ENCODE measurements at regions not wholly inside any gene's neighbourhood (a gene's known extent, or its start where the extent isn't known, plus 50 kb on each side); places are given as distances from the start of the nearest gene placed in this dataset.

DNA sequence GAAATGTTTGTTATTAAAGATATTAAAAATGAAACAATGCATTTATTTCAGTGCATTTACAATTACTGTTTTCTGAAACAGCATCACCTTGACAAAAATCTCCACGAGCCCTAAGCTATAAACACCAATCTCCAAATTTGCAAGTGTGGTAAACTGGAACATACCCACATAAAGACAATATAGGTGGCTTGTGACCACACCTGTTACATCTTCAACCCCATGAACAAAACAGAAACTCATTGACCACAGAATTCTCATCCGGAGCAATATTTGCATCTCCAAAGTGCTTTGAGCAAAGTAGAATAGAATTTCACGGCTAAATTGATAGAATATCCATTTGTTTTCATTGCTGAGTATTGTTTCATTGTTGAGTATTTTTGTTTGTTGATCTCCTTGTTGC, 375.2 kb upstream of the FLRT2 start:
- H3K4me1 ChIP-seq: peaks cover 10% of the 10 kb centered on the region
- no TSS peak for BruUV-seq (replicated peaks)
- ChIA-PET POLR2A (no interaction called here), CTCF (no interaction called here)
- Mint-ChIP-seq H3K27me3 (ENCODE audit: insufficient read depth, unreplicated experiment) (no peaks in the 10 kb centered on the region), H3K27ac (ENCODE audit: unreplicated experiment) (no peak overlapping the region), H3K9me3 (ENCODE audit: unreplicated experiment) (no peaks in the 10 kb centered on the region), H3K4me1 (ENCODE audit: low read depth, unreplicated experiment) (no peaks in the 10 kb centered on the region), H3K36me3 (ENCODE audit: insufficient read depth, unreplicated experiment) (no peaks in the 10 kb centered on the region), H3K4me3 (ENCODE audit: unreplicated experiment) (no peak overlapping the region)
- TF ChIP-seq, protein P1, sequence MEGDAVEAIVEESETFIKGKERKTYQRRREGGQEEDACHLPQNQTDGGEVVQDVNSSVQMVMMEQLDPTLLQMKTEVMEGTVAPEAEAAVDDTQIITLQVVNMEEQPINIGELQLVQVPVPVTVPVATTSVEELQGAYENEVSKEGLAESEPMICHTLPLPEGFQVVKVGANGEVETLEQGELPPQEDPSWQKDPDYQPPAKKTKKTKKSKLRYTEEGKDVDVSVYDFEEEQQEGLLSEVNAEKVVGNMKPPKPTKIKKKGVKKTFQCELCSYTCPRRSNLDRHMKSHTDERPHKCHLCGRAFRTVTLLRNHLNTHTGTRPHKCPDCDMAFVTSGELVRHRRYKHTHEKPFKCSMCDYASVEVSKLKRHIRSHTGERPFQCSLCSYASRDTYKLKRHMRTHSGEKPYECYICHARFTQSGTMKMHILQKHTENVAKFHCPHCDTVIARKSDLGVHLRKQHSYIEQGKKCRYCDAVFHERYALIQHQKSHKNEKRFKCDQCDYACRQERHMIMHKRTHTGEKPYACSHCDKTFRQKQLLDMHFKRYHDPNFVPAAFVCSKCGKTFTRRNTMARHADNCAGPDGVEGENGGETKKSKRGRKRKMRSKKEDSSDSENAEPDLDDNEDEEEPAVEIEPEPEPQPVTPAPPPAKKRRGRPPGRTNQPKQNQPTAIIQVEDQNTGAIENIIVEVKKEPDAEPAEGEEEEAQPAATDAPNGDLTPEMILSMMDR (IDR thresholded peaks at IDR 0.05; ENCODE audit: insufficient read depth in 1 of 2, low read depth in 1 of 2, low read length in 1 of 2, severe bottlenecking in 1 of 2, unreplicated experiment in 1 of 2): no peak
- no peak overlapping the region for H3K4me3 ChIP-seq (ENCODE audit: low read depth, low read length)
- H3K36me3 ChIP-seq (ENCODE audit: control insufficient read depth, insufficient read depth, low read length): no peaks in the 10 kb centered on the region
- H3K27me3 ChIP-seq (replicated peaks; ENCODE audit: control insufficient read depth, insufficient read depth, low read length): no peaks in the 10 kb centered on the region
- no peaks in the 10 kb centered on the region for H3K9me3 ChIP-seq
- intact Hi-C loops (cut with micrococcal nuclease; ENCODE audit: unreplicated experiment): no loop called here
- no peak for DNase-seq

DNA sequence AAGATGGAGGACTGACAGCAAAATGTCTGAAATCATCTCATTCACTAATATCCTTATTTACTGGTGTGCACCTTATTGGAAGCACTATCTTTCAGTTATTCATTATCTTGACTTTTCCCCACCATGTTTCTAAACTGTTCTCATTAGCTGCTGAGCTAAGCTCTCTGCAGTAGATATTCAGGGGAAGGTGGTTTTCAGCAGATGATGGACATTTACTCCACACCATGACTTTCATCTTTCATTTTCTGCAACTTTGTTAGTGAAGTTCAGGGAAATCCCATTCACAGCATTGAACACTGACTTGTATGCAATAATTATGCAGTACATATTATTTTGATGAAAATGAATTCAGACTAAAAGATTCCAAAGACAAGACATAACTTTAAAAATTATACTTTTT, 373.6 kb upstream of the FLRT2 start:
- no peaks in the 10 kb centered on the region for H3K9me3 Mint-ChIP-seq (ENCODE audit: unreplicated experiment)
- no peaks in the 10 kb centered on the region for H3K36me3 ChIP-seq (ENCODE audit: control insufficient read depth, insufficient read depth, low read length)
- no peak overlapping the region for H3K27ac Mint-ChIP-seq (ENCODE audit: unreplicated experiment)
- ChIA-PET CTCF (no interaction called here), POLR2A (no interaction called here)
- TF ChIP-seq, protein P1 (IDR thresholded peaks at IDR 0.05; ENCODE audit: insufficient read depth in 1 of 2, low read depth in 1 of 2, low read length in 1 of 2, severe bottlenecking in 1 of 2, unreplicated experiment in 1 of 2): no peak
- intact Hi-C loops (cut with micrococcal nuclease; ENCODE audit: unreplicated experiment): no loop called here
- no peaks in the 10 kb centered on the region for H3K36me3 Mint-ChIP-seq (ENCODE audit: insufficient read depth, unreplicated experiment)
- BruUV-seq (replicated peaks): no TSS peak
- H3K4me1 Mint-ChIP-seq (ENCODE audit: low read depth, unreplicated experiment): no peaks in the 10 kb centered on the region
- no peaks in the 10 kb centered on the region for H3K9me3 ChIP-seq
- H3K27me3 Mint-ChIP-seq (ENCODE audit: insufficient read depth, unreplicated experiment): no peaks in the 10 kb centered on the region
- no peaks in the 10 kb centered on the region for H3K27me3 ChIP-seq (replicated peaks; ENCODE audit: control insufficient read depth, insufficient read depth, low read length)
- DNase-seq: no peak
- H3K4me3 ChIP-seq (ENCODE audit: low read depth, low read length): no peak overlapping the region
- no peak overlapping the region for H3K4me3 Mint-ChIP-seq (ENCODE audit: unreplicated experiment)
- no peaks in the 10 kb centered on the region for H3K4me1 ChIP-seq

DNA sequence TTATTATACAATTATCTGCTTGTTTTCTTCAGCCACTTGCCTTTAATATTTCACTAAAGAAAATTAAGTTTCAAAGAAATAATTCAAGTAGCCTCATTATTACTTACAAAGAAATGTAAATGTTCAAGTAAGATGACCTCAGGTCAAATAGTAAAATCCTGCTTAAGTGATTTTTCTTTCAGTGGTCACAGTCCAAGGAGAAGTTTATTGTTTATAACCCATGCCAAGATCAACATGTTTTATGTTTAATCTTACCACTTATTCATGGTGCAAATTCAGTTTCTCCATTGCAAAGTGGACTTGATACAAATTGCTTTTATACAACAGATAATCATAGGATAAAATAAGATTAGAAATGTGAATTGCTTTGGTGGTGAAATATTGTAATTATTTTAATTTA, 370.2 kb upstream of the FLRT2 start:
- TF ChIP-seq, protein P1 (IDR thresholded peaks at IDR 0.05; ENCODE audit: insufficient read depth in 1 of 2, low read depth in 1 of 2, low read length in 1 of 2, severe bottlenecking in 1 of 2, unreplicated experiment in 1 of 2): no peak
- no peak for DNase-seq
- Mint-ChIP-seq H3K4me3 (ENCODE audit: unreplicated experiment) (no peak overlapping the region), H3K4me1 (ENCODE audit: low read depth, unreplicated experiment) (no peaks in the 10 kb centered on the region), H3K27ac (ENCODE audit: unreplicated experiment) (no peak overlapping the region), H3K9me3 (ENCODE audit: unreplicated experiment) (peaks cover 9% of the 10 kb centered on the region), H3K27me3 (ENCODE audit: insufficient read depth, unreplicated experiment) (no peaks in the 10 kb centered on the region), H3K36me3 (ENCODE audit: insufficient read depth, unreplicated experiment) (no peaks in the 10 kb centered on the region)
- ChIA-PET CTCF (no interaction called here), POLR2A (no interaction called here)
- no TSS peak for BruUV-seq (replicated peaks)
- Histone ChIP-seq H3K4me3 (ENCODE audit: low read depth, low read length) (no peak overlapping the region), H3K9me3 (no peaks in the 10 kb centered on the region), H3K36me3 (ENCODE audit: control insufficient read depth, insufficient read depth, low read length) (no peaks in the 10 kb centered on the region), H3K27me3 (replicated peaks; ENCODE audit: control insufficient read depth, insufficient read depth, low read length) (no peaks in the 10 kb centered on the region), H3K4me1 (no peaks in the 10 kb centered on the region)
- intact Hi-C loops (cut with micrococcal nuclease; ENCODE audit: unreplicated experiment): no loop called here

All from Caco-2 (cell line).